ENCODE measurements at regions not wholly inside any gene's neighbourhood (a gene's known extent, or its start where the extent isn't known, plus 50 kb on each side); places are given as distances from the start of the nearest gene placed in this dataset.
A peak's percentile ranks its signal among the peaks of the same experiment; 100 is the strongest.

DNA sequence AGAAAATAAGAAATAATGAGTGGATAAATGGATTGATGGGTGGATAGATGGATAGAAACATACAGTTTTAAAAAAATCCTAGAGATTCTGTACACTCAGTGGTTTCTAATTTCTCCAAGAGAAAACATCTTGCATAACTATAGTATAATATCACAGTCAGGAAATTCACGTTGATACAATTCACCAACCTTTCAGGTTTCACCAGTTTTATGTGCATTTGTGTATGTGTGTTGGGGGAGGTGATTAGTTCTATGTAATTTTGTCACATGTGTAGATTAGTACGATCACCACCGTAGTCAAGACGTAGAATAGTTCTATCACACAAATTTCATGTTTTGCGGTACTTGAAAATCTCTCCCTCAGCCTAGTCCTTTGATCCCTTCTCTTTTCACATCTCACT is 288.2 kb upstream of the LRATD1 start:
- no peak for DNase-seq

DNA sequence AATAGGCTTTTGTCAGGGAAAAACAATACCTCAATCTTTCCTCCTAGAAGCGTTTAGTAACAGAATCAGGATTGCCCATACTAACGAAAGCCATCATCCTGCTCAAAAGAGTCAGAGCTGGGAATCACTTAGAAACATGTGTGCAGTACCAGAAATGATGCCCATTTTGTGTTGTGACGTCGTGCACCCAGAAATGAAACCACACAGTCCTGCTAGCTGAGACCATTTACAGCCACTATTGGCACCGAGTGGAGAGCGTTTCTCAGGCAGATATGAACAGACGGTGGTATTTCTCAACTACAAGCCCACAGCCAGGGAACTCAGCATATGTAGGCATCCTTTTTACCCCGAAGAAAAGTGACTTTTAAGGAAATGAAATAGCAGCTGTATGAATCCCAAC is 284.3 kb upstream of the LRATD1 start:
- no peak for DNase-seq

DNA sequence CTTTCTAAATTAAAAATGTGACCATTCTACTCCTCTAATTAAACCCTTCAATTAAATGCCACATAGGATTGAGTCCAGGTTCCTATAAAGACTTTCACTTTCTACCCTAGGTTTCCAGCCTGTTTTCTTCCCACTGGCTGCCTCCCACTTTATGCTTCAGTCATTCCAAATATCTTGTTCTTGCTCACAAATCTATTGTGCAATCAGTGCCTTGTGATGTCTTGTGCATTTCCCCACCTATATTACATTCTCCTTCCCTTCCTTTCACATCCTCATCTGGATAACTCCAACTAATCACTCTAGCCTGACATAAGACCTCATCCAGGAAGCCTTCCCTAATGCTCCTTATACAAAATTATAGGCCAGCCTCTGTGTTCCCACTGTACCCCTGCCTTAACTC is 281.7 kb upstream of the LRATD1 start:
- no peak for DNase-seq

DNA sequence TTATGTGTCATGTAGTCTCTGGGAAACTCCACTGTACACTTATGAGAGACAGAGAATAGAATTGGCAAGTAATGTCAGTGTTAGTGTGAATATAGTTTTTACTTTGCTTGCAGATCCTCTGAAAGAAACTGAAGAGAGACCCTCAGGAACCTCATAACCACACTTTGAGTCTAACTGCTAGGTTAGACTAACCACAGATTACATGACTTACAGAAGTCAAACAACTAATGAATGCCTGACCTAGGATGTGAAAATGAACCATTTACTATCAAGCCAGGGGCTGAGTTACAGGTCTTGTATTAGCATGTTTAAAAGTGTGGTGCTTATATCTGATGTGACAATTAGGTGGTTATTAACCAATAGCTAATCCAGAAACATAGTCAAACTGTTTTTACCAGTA is 280.4 kb upstream of the LRATD1 start:
- DNase-seq = no peak

DNA sequence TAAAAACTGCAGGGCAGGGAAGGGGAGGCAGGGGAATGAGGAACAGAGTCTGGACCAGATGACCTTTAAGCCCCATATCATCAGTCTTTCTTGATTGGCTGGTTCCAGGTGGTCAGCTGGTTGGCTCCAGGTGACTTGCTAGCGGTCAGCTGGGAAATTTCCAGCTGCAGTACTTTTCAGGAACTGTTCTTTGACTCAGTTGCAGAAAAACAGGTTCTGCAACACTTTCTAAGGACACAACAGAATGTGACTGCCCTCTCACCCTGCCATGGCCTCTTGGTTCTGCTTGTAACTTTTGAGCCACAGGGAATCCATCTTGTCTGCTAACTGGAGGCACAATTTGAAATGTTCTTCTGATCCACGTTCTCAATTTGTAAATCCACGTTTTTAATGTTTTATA is 278.3 kb upstream of the LRATD1 start:
- no peak for DNase-seq

DNA sequence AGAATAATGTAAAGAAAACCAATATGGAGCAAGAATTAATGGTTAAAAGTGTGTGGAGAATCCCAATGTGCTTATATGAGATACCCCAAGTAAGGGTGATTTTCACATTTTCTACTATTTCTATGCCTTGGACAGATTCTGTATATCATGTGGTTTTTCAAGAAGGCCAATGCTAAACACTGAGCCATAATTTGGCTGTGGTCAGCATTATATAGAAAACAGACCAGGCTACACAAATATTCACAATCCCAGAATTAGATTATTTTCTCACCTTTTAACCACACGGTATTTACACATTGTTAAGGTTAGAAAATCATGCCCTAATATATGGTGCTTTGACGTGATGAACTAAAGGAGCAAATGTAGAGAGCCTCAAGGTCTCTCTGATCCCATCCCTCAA is 277.4 kb upstream of the LRATD1 start:
- DNase-seq = no peak

DNA sequence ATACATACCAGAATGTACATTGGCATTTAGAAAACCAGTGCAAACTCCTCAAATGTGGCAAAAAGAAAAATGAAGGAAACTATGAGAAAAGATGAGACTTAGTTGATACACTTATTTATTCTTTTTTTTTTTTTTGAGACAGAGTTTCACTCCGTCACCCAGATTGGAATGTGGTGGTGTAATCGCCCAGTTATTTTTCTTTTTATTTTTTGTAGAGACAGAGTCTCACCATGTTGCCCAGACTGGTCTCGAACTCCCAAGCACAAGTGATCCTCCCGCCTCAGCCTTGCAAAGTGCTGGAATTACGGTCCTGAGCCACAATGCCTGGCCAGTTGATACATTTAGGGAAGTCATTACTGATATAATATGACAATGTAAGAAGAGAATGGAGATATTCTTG is 274.2 kb upstream of the LRATD1 start:
- no peak for DNase-seq

DNA sequence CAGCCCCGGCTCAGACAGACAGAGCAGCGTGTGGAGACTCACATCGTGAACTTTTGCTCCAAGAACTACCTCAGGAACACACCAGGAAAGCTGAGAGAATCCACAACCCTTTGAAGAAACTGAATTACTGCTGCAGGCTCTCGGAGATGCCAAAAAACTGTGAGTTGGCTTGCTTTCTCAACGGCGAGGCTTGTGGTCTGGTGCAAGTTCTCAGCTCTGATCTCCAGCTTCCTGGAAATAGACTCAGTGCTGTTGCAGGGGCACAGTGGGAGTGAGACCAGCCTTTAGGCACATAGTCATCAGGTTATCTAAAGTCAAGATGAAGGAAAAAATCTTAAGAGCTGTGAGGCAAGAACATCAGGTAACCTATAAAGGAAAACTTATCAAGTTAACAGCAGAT is 273.7 kb upstream of the LRATD1 start:
- no peak for DNase-seq

DNA sequence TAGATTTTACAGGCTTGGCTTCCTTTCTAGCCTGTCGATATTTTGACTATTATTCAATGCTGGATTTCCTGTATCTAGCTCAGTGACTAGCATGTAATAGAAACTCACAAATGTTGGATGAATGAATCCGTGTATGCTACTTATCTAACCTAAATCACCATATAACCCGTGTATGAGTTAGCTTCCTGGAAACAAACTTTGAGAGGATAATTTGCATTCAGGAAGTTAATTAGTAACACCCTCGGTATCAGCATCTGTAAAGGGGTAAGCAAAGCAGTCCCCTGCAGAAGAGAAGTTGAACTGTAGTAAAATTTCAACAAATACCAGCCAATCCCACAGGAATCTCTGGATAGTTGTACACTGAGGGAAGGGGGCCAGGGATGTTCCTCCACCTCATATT is 269.4 kb upstream of the LRATD1 start:
- DNase-seq = no peak

DNA sequence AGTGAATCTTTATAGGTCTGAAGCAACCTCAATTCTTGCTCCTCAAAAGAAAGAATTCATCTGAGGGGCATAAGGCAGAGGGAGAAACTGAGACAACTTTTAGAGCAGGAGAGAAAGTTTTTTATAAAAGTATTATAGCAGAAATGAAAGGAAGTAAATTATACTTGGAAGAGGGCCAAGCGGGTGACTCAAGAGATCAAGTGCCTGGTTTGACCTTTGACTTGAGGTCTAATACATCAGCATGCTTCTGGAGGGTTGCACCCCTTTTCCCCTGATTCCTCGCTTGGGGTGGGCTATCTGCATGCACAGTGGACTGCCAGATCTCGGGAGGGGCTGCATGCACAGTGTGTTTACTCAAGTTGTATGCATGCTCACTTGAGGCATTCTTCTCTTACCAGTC is 268.5 kb upstream of the LRATD1 start:
- no peak for DNase-seq

DNA sequence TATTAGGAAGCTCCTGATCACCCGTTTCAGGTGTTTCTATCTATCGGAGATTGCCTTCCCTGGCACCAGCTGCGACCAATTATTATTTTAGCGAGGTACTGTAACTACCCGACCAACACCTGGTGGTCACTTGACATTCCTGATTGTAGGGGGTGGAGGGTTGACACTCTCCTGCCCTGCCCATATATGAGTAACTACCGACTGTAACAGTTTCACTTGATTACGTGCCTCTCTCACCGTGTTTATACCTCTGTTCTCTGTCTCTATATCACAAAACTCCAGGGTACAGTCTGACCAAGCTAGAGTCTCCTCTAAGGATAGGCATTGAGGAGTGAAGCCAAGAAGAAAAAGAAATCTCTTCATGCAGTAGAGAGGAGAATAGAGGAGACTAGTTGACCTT is 268.0 kb upstream of the LRATD1 start:
- DNase-seq = no peak

DNA sequence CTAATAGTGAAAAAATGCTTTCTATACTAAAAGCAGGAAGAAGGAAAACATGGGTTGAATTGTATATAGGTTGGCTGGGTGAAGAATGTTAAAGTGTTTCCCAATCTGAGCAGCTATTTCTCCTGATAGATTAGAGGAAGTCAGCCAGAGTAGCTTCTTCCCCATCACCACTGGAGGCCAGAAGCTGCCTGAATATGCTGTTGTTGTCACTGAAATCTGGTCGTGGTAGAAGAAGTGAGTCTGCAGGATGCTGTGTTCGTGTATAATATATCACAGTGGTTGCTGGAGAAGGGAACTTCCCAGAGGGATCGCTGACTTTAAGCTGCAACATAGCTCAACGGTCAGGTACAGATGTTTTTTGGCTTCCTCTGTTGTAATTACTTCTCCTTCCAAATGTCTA is 247.5 kb upstream of the LRATD1 start:
- no peak for DNase-seq

DNA sequence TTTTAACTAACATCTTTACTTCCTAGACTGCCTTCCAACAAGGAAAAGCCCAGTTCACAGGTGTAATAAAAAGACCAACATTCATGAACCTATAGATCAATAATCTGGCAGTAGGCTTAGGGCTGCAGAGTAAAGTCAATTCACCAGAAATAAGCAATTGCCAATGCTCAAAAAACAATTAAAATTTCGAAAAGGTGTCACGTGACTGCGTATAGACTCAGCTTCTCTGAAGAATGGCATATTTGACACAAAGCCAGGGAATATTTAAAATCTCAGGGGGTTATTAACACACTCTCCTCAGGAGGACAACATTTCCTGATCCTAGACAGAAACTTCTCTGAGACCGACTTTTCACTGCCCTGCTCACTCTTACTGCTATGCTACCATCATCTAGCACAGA is 245.2 kb upstream of the LRATD1 start:
- no peak for DNase-seq

DNA sequence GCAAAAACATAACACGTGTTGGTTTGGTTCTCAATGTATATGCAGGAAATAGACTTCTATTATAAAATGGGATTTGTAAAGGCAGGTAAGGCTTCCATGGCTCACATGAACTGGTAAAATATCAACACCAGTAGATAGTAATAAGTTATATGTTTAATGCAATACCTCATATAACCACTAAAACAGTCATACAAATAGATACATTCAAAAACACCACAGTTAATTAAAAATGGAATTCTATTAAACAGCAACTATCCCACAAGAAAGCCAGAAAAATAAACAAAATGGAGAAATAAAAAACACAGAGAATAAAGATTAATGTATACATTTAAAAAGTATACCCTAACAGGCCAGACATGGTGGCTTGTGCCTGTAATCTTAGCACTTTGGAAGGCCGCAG is 243.8 kb upstream of the LRATD1 start:
- DNase-seq = no peak

DNA sequence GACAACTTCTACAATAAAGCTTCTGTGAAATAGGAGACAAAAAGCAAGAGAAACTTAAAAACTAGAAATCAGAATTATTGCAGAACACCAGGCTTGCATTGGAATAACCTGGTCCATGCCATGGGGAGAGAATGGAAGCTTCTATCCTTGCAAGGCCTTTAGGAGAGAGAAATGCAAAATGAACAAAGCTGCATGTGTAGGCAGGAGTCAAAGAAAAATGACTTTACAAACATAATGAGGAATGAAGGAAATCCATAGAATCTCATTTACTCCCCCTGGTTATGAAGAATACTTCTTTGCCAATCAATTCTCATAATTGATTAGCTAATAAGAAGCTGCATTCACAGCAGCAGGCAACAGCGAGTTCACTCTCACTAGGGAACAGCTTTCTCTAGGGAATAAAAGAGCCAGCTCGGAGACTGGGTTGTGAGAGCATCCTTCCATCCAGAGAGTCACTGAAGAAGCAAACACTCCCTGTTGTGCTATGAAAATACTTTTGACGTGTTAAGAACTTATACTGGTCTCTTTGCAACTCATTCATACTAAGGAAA is 235.9 kb upstream of the LRATD1 start:
- DNase-seq = no peak

DNA sequence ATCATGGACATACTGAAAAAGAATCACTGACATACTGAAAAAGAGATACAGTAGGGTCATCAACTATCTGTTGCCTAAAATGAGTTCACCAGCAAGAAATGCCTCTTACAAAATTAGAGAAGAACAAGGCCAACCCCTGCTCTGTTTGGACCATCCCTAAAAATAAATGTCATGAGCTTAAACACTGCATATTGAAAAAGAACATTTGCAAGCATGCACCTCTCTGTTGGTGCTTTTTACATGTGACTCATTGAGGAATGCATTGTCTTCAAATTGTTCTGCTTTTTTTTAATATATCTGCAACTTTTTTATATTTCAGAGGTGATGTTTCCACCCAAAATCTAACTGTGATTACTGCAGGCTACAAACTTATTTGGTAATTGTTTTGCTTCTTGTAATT is 233.9 kb upstream of the LRATD1 start:
- DNase-seq = no peak

DNA sequence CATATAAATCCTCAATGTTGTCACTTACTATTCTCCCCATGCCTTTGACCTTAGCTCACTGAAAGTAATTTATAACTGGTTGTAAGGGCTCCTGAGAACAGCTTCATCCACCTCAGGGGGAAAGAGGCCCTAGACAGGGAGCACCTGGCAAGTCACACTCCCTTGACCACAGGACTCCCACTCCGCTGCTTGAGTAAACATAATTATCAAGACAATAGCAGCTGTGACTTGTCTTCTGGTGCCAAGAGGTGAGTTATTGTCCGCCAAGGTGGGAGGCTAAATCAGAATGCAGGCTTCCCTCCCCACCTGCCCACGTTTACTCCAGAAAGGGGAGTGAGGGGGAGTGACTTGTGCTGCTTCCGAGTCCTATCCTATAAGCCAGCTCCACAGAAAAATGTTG is 230.6 kb upstream of the LRATD1 start:
- peak; percentile 90 for DNase-seq

DNA sequence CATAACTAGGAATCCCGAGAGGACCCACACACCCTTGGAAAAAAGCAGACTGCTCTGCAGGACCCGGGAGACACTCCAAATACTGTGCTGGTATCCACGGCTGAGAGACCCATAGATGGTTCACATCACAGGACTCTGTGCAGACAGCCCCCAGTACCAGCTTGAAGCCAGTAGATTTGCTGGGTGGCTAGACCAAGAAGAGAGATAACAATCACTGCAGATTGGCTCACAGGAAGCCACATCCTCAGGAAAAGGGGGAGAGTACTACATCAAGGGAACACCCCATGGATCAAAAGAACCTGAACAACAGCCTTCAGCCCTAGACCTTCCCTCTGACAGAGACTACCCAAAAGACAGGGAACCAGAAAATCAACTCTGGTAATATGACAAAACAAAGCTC is 223.8 kb upstream of the LRATD1 start:
- DNase-seq = no peak

DNA sequence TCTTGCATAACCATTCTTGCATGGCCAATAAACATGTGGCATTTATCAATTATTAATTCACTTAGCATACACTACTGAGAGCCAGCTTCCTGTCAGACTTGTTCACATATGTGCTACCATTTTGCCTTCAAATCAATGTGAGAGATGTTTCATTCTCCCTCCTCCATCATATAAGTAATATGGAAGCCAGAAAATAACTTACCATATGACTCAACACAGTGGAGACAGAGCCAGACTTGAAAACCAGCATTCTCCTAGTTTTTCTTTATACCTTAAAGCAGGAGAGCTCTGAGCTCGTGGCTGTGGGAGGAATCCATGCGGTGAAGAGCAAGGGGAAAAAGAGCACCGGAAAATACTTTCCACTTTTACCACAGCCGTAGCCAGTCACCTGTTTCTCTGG is 215.0 kb upstream of the LRATD1 start:
- DNase-seq = no peak

DNA sequence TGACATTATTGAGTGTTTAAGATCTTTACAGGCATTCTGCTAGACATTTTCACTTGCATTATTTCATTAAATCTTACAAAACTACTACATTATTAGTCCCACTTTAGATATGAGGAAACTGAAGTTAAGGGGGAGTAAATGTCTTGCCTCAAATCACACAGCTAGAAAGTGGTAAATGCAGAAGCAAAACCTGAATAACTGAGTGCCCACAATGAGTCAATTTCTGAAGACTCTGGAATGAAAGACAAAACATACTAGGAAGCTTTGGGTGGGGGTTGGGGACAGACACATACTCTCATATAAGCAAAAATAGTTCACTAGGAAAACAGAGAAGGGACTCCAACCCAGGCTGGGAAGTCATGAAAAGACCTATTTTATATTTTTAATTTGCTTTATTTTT is 214.4 kb upstream of the LRATD1 start:
- DNase-seq = no peak

DNA sequence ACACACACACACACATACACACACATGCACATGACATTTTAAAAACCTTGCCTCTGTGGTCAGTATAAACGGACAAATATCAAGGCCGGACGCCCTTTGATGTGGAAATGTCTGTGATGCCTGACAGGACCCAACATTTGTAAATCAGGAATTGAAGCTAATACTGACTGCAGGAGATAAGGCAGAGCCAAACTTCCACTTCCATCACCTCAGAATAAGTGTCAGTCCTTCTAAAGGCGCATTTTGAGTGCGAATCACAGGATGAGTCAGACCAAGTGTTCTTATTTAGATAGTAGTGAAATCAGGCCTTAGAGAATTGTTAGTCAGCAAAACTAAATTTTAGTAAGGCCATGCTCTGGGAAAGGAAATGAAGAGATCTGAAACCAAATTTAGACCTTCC is 211.7 kb upstream of the LRATD1 start:
- DNase-seq = no peak

DNA sequence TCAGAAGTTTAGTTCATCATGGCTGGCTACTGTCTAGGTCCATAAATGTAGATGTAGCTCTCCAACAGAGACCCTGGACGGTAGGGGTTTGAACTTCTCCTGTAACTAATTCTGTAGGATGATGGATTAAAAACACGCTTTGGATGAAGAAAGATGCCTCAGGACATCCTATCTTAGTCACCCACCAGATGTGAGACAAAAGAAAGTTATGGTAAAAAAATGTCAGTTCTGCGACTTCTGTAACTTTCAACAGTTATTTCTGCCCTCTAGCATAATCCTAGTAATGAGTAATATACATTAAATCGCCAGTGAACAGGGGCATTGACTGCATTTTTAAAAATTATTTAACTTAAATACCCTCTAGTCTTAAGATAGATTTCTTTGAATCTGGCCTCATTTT is 210.1 kb upstream of the LRATD1 start:
- no peak for DNase-seq

DNA sequence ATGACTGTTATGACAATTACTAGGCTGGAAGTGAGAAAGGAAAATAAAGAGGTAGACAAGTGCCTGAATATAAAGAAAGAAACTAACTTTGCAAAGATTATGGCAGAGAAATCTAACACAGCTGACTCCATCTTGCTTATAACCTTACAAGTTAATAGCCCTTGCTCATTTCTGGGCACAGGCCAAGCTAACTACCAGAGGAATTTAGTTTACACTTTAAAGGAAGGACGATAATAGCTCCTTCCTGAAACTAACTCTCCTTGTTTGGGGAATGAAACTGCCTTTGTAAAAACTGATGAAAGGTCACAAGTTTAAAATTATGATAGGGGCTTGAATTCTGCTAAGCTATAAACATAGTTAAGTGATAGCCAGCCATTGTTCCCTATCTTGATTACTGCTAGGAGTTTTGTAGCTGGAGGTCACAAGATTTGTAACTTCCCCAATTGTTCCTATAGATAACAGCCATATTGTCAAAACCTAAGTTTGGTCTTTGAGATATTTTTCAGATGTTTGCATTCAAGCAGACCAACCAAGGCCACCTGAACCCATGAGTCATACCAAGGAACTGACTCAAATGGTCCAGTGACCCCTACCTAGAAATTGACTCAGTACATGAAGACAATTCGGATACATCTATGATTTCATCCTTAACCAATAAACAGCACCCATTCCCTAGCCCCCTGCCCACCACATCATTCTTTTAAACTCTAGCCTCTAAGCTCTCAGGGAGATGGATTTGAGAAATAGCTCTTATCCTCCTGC is 209.2 kb upstream of the LRATD1 start:
- no peak for DNase-seq
